OCI-LY7 (cell line): ENCODE measurements at regions not wholly inside any gene's neighbourhood (a gene's known extent, or its start where the extent isn't known, plus 50 kb on each side); places are given as distances from the start of the nearest gene placed in this dataset.

ENCODE experiments used
- EZH2phosphoT487 ChIP-seq: fragments of 200-600 bp; sonication (generic); IDR thresholded peaks from 2 replicates; pipeline ENCODE4 v1.6.1; 2018; ENCODE audit warnings: low read depth, borderline replicate concordance, mild to moderate bottlenecking, mixed run types, antibody characterized with exemption, low read length, moderate library complexity, mixed read lengths
- TF ChIP-seq, protein P1 (sequence below): fragments of 200-600 bp; sonication (generic); conservative IDR thresholded peaks from 2 replicates; pipeline ENCODE4 v1.5.1; 2014; ENCODE audit warnings: mild to moderate bottlenecking, antibody characterized with exemption, low read length, moderate library complexity, mixed read lengths

DNA sequence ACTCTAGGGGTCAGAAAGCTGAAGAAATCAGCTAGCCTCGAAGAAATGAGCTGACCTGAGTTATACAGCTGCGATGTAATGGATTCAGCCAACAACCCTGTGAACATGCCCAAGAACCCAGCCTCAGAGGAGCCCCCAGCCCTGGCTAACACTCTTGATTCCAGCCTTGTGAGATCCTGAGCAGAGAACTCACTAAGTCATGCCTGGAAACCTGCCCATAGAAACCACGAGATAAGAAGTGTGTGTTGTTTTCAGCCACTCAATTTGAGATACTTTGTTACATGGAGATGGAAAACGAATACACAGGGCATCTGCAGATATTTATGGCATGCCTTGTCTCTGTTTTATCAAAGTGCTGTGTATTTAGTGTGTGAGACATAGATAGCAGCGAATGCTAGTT is 265.2 kb downstream of the QKI start:
- TF ChIP-seq, protein P1, sequence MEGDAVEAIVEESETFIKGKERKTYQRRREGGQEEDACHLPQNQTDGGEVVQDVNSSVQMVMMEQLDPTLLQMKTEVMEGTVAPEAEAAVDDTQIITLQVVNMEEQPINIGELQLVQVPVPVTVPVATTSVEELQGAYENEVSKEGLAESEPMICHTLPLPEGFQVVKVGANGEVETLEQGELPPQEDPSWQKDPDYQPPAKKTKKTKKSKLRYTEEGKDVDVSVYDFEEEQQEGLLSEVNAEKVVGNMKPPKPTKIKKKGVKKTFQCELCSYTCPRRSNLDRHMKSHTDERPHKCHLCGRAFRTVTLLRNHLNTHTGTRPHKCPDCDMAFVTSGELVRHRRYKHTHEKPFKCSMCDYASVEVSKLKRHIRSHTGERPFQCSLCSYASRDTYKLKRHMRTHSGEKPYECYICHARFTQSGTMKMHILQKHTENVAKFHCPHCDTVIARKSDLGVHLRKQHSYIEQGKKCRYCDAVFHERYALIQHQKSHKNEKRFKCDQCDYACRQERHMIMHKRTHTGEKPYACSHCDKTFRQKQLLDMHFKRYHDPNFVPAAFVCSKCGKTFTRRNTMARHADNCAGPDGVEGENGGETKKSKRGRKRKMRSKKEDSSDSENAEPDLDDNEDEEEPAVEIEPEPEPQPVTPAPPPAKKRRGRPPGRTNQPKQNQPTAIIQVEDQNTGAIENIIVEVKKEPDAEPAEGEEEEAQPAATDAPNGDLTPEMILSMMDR, result no peak
- no peak for TF ChIP-seq EZH2phosphoT487
